Endothelial cell of umbilical vein (primary cell): ENCODE measurements at regions not wholly inside any gene's neighbourhood (a gene's known extent, or its start where the extent isn't known, plus 50 kb on each side); places are given as distances from the start of the nearest gene placed in this dataset.

Experiments
- BruUV-seq: library from RNA; stranded (reverse); fragments of 400-500 nt; replicated peaks from 2 replicates; lab custom pipeline; 2021; lab: Mats Ljungman, UMichigan
- CTCF ChIA-PET: fragments of 300-600, 350-600 bp; sonication (Branson Sonifier 250); formaldehyde crosslinking; loops from one replicate; lab custom pipeline; 2021; ENCODE audit warnings: antibody characterized with exemption, inconsistent platforms; lab: Charles Lee
- POLR2A ChIA-PET: fragments of 300-600, 350-600 bp; sonication (Branson Sonifier 250); formaldehyde crosslinking; loops from one replicate; lab custom pipeline; 2021; ENCODE audit warnings: antibody characterized with exemption, inconsistent platforms; lab: Charles Lee
- DNase-seq: peaks from one replicate; pipeline ENCODE4 v3.0.0-alpha.2; 2011; ENCODE audit warnings: low read depth, low spot score
- FAIRE-seq: peaks from 2 replicates; lab custom pipeline; 2011; peaks lifted over from hg19 to GRCh38; lab: Jason Lieb, UNC
- H2AFZ ChIP-seq: 2 replicates; pipeline ENCODE4 v1.6.0; 2012; ENCODE audit warnings: low read depth, low read length, control low read depth, inconsistent platforms
- H3K27ac ChIP-seq: 2 replicates; pipeline ENCODE4 v1.5.1; 2011; ENCODE audit warnings: low read depth, mild to moderate bottlenecking, control low read depth, low read length, moderate library complexity; ENCODE audit not compliant: insufficient read depth
- H3K27me3 ChIP-seq, 2 experiments: 2 replicates each; pipeline versions ENCODE4 v1.6.0 to v1.6.1; 2011; ENCODE audit warnings: low read length in 2 of 2, mixed read lengths in 1 of 2; ENCODE audit not compliant: control insufficient read depth in 2 of 2, insufficient read depth in 2 of 2
- H3K36me3 ChIP-seq, 2 experiments: 2 replicates in 1 of 2; 3 replicates in 1 of 2; pipeline ENCODE4 v1.5.1; 2011; ENCODE audit warnings: low read length in 2 of 2, mild to moderate bottlenecking in 1 of 2, moderate library complexity in 1 of 2; ENCODE audit not compliant: control insufficient read depth in 2 of 2, insufficient read depth in 2 of 2; ENCODE audit errors: extremely low read depth in 1 of 2
- H3K4me1 ChIP-seq: 3 replicates; pipeline ENCODE4 v1.5.1; 2011; ENCODE audit warnings: mild to moderate bottlenecking, low read length; ENCODE audit not compliant: control insufficient read depth, insufficient read depth; ENCODE audit errors: extremely low read depth
- H3K4me2 ChIP-seq: 2 replicates; pipeline ENCODE4 v1.6.1; 2011; ENCODE audit warnings: low read length, control low read depth, mixed read lengths; ENCODE audit not compliant: insufficient read depth
- H3K4me3 ChIP-seq, 3 experiments: fragments of 200-600 bp in 1 of 3; sonication (generic), shearing (Covaris generic) in 1 of 3; replicated peaks in 1 of 3; 2 replicates each; pipeline ENCODE4 v1.5.1; 2011 to 2016; ENCODE audit warnings: control low read depth in 3 of 3, low read length in 3 of 3, mild to moderate bottlenecking in 2 of 3, inconsistent platforms in 1 of 3, low read depth in 1 of 3, moderate library complexity in 1 of 3; ENCODE audit not compliant: insufficient read depth in 1 of 3
- H3K79me2 ChIP-seq: 2 replicates; pipeline ENCODE4 v1.6.0; 2012; ENCODE audit warnings: low read length, inconsistent platforms; ENCODE audit not compliant: control insufficient read depth, insufficient read depth
- H3K9ac ChIP-seq: replicated peaks from 2 replicates; pipeline ENCODE3; 2011; ENCODE audit warnings: low read length, control low read depth; ENCODE audit not compliant: insufficient read depth; ENCODE audit errors: extremely low read depth
- H3K9me1 ChIP-seq: replicated peaks from 3 replicates; pipeline ENCODE4 v1.6.0; 2011; ENCODE audit warnings: mild to moderate bottlenecking, low read length; ENCODE audit not compliant: control insufficient read depth, insufficient read depth; ENCODE audit errors: extremely low read depth
- H3K9me3 ChIP-seq: replicated peaks from 2 replicates; pipeline ENCODE4 v1.5.1; 2012; ENCODE audit warnings: low read length, inconsistent platforms; ENCODE audit not compliant: control insufficient read depth, insufficient read depth
- H4K20me1 ChIP-seq: replicated peaks from 2 replicates; pipeline ENCODE3; 2011; ENCODE audit warnings: mild to moderate bottlenecking, low read length; ENCODE audit not compliant: control insufficient read depth, insufficient read depth; ENCODE audit errors: extremely low read depth
- EZH2 ChIP-seq: IDR thresholded peaks from 2 replicates; pipeline ENCODE4 v1.6.1; 2012; ENCODE audit warnings: borderline replicate concordance, low read depth, mild to moderate bottlenecking, moderate library complexity, low read length, inconsistent platforms; ENCODE audit not compliant: severe bottlenecking
- FOS ChIP-seq: IDR thresholded peaks from 2 replicates; pipeline ENCODE4 v1.6.1; 2011; ENCODE audit warnings: mild to moderate bottlenecking, low read length, moderate library complexity, borderline replicate concordance; ENCODE audit not compliant: insufficient read depth
- GATA2 ChIP-seq: IDR thresholded peaks from 2 replicates; pipeline ENCODE4 v1.7.0; 2011; ENCODE audit warnings: low read depth, mild to moderate bottlenecking, moderate library complexity, mixed read lengths, low read length; ENCODE audit not compliant: insufficient read length, insufficient read depth
- JUN ChIP-seq: IDR thresholded peaks from 2 replicates; pipeline ENCODE4 v1.6.1; 2011; ENCODE audit warnings: borderline replicate concordance, low read depth; ENCODE audit not compliant: insufficient read length, insufficient read depth
- MYC ChIP-seq: IDR thresholded peaks from one replicate; pipeline ENCODE4 v1.6.1; 2011; ENCODE audit warnings: mild to moderate bottlenecking, low read depth, low read length
- POLR2A ChIP-seq: IDR thresholded peaks from 2 replicates; pipeline ENCODE4 v1.6.1; 2012; ENCODE audit warnings: low read depth, mild to moderate bottlenecking, control low read depth, low read length
- POLR2AphosphoS5 ChIP-seq: IDR thresholded peaks from 2 replicates; pipeline ENCODE4 v1.6.1; 2012; ENCODE audit warnings: low read depth, mild to moderate bottlenecking, control low read depth, low read length, moderate library complexity; ENCODE audit not compliant: insufficient read depth
- dilution Hi-C: fragments of 300-500 bp; cut with MboI; formaldehyde crosslinking; loops from one replicate; pipeline ENCODE4 v1.15.0; 2019; ENCODE audit warnings: low sequenced_read_pairs; ENCODE audit not compliant: extremely low pct_ligation_motif_present
- intact Hi-C: fragments of 100-400 bp; cut with micrococcal nuclease; formaldehyde crosslinking; loops from one replicate; pipeline ENCODE4 v1.10.0; 2022
- TF ChIP-seq, protein P1 (sequence below): IDR thresholded peaks from 2 replicates; pipeline ENCODE4 v1.6.1; 2011; ENCODE audit not compliant: insufficient read depth, insufficient read length
- TF ChIP-seq, protein P2 (sequence below), 2 donors: IDR thresholded peaks; 1 replicate in 1 of 2; 2 replicates in 1 of 2; pipeline ENCODE4 v1.5.1; 2011; ENCODE audit warnings: low read length in 2 of 2, mild to moderate bottlenecking in 2 of 2, moderate library complexity in 2 of 2, control low read depth in 1 of 2, inconsistent platforms in 1 of 2, low read depth in 1 of 2; ENCODE audit not compliant: insufficient read depth in 1 of 2; ENCODE audit errors: extremely low read depth in 1 of 2

DNA sequence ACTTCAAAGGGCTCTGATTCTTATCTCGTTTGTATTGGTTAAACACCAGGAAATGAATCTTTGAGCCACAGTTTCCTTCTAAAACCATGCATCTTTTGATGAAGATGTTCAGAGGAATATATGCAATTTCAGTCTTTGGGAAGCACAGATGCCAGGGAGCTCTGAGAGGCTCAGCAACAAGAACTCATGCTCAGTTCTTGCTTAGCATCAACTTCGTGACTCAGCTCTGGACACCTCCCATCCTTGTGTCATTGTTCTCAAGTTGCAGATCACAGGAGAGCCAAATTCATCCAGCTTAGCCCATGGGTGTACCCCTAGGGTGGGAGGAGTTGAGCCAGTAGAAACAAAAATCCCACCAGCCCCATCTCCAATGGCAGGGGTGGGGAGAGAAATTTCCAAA, 219.6 kb upstream of the MAOA start:
- FAIRE-seq = no peak

More for the DNA sequence above, 219.6 kb upstream of the MAOA start:
- dilution Hi-C loops (no loop called here), intact Hi-C loops (no loop called here)
- Histone ChIP-seq H3K9ac (no peak overlapping the region), H3K9me3 (no peaks in the 10 kb centered on the region), H2AFZ (no peak overlapping the region), H3K79me2 (no peaks in the 10 kb centered on the region), H4K20me1 (no peaks in the 10 kb centered on the region), H3K4me3 (no peak overlapping the region), H3K4me2 (no peak overlapping the region), H3K36me3 (no peaks in the 10 kb centered on the region), H3K27ac (no peak overlapping the region), H3K27me3 (no peaks in the 10 kb centered on the region), H3K4me1 (no peaks in the 10 kb centered on the region), H3K9me1 (no peaks in the 10 kb centered on the region)
- TF ChIP-seq POLR2AphosphoS5 (no peak), MYC (no peak), GATA2 (no peak), JUN (no peak), POLR2A (no peak), EZH2 (no peak), FOS (no peak)
- TF ChIP-seq, protein P1, sequence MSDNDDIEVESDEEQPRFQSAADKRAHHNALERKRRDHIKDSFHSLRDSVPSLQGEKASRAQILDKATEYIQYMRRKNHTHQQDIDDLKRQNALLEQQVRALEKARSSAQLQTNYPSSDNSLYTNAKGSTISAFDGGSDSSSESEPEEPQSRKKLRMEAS = no peak
- TF ChIP-seq, protein P2, sequence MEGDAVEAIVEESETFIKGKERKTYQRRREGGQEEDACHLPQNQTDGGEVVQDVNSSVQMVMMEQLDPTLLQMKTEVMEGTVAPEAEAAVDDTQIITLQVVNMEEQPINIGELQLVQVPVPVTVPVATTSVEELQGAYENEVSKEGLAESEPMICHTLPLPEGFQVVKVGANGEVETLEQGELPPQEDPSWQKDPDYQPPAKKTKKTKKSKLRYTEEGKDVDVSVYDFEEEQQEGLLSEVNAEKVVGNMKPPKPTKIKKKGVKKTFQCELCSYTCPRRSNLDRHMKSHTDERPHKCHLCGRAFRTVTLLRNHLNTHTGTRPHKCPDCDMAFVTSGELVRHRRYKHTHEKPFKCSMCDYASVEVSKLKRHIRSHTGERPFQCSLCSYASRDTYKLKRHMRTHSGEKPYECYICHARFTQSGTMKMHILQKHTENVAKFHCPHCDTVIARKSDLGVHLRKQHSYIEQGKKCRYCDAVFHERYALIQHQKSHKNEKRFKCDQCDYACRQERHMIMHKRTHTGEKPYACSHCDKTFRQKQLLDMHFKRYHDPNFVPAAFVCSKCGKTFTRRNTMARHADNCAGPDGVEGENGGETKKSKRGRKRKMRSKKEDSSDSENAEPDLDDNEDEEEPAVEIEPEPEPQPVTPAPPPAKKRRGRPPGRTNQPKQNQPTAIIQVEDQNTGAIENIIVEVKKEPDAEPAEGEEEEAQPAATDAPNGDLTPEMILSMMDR (IDR thresholded peaks at IDR 0.05; ENCODE audit: extremely low read depth in 1 of 2, insufficient read depth in 1 of 2, low read depth in 1 of 2, low read length in 2 of 2) = no peak
- BruUV-seq = no TSS peak
- ChIA-PET POLR2A (no interaction called here), CTCF (no interaction called here)
- DNase-seq = no peak
